GM18511 (cell line): ENCODE measurements at regions not wholly inside any gene's neighbourhood (a gene's known extent, or its start where the extent isn't known, plus 50 kb on each side); places are given as distances from the start of the nearest gene placed in this dataset.
"Not testable (repeated sequence)": the region's sequence is repeated elsewhere in the genome, so short reads cannot be mapped to it uniquely, and the experiment has no call there.

ENCODE experiments used
- ATAC-seq: cut with Tn5 transposase; IDR thresholded peaks from one replicate; pipeline ENCODE4 v1.9.1; 2021; ENCODE audit warnings: mild to moderate bottlenecking, moderate library complexity; ENCODE audit not compliant: unreplicated experiment

DNA sequence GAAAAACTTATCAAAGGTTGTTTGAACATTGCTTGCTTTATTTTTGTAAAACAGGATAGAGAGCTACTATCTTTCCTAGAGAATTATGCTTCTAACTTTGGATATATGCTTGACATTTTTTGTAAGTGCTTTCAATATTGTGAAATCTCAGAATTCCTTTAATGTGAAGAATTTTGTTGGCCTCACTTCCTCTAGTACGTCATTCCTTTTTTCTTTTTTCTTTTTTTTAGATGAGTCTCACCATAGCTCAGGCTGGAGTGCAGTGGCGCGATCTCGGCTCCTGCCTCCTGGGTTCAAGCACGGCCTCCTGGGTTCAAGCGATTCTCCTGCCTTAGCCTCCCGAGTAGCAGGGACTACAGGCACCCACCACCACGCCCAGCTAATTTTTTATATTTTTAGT is 668.1 kb downstream of the RFPL4B start:
- no peak for ATAC-seq

DNA sequence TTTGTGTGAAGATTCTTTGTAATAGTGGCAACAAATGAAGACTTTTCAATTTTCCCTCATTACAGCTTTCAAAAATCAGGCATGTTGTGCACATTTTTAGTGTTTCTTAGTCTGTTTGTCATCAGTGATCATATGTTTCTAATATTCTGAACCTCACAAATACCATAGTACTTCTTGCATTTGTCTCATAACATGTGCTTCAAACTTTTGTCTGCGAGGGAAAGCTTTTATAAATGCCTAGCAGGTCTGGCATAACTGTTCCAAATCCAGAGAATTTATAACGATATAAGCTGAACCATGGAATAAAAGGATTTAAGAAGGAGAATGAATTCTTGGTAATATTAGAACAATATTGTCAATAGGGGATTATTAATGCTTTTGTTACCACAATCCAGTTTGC is 670.2 kb downstream of the RFPL4B start:
- ATAC-seq: no peak

DNA sequence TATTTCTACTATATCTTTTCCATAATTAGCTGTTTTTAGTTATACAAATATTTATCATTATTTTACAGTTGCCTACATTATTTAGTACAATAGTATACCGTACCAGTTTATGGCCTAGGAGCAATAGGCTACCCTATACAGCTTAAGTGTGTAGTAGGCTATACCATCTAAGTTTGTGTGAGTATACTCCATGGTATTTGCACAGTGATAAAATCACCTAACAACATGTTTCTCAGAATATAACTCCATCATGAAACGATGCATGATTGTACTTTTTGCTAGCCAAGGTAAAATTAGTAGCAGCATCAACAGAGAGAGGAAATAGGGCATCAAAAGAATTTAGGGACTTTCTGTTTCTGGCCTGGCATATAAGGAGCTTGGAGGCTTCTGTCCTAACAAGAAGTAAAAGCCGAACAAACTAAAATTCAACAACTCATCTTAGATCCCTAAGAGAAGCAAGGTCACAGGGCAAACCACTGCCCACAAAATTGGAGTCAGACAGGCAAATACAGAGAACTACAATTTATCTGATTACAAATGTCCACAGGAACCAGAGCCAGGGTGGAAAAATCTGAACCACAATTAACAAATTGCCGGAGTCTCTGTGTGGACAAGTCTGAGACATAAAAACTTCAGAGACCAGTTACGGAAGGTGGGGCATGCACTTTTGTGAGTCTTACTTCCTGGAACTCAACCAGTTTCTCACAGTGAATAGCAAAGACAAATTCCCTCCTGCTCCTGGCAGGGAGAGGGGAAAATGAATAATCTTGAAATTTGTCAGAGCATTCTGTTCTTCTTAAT is 671.4 kb downstream of the RFPL4B start:
- ATAC-seq: no peak

DNA sequence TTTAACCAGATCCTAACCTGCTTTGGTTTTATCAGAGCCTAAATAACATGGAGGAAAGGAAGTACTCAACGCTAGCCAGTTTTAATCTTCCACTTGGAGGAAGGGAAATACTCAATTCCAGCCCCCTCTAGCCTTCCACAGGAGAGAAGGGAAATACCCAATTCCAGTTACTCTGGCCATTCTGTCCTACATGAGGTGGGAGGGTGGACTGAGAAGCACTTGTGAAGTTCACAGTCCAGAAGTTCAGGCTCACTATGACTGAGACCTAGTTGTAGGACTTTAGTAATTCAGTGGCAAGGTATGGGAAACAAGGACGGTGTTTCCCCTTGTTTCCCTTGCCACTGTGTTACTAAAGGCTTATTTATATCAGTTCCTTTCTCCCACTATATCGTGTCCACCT is 672.0 kb downstream of the RFPL4B start:
- ATAC-seq: no peak

DNA sequence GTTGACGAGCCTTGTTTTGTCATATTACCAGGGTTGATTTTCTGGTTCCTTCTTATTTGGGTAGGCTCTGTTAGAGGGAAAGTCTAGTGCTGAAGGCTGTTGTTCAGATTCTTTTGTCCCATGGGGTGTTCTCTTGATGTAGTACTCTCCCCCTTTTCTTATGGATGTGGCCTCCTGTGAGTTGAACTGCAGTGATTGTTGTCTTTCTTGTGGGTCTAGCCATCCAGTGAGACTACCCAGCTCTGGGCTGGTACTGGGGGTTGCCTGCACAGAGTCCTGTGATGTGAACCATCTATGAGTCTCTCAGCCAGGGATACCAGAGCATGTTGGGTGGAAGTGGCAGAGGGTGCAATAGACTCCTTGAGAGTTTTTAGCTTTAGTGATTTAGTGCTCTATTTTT is 680.6 kb downstream of the RFPL4B start:
- ATAC-seq: no peak

DNA sequence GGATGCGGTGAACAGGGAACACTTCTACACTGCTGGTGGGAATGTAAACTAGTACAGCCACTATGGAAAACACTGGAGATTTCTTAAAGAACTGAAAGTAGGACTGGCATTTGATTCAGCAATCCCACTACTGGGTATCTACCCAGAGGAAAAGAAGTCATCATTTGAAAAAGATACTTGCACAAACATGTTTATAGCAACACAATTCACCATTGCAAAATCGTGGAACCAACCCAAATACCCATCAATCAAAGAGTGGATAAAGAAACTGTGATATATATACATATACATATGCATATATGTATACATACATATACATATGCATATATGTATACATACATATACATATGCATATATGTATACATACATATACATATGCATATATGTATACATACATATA is 682.0 kb downstream of the RFPL4B start:
- ATAC-seq: not testable (repeated sequence)

DNA sequence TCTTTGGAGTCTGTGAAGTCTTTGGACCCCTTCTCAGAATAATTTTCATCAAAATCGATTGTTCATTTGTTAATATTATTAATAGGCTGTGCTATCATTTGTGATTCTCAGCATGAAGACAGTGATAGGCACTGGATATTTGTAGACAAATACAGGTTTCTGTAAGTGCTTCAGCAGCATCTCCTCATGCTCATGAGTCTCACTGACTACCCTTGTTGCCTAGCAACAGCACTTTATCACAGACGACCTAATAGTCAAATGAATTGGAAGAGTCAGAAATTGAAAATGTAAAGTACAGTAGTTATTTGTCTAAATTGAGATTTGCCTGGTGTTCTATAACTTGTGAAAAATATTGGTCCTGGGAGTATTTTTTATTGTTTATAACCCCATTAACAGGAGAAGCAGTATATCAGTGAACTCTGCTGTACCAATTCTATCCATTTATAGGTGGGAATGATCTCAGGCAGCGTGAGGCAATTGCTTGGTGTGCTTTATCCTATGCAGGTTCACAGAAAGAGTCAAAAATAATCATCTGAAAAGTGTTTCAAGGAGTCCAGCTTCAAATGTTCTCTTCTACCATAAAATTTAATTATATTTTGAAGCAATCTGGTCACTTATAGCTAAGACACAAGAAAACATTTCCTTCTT is 684.6 kb downstream of the RFPL4B start:
- no peak for ATAC-seq

DNA sequence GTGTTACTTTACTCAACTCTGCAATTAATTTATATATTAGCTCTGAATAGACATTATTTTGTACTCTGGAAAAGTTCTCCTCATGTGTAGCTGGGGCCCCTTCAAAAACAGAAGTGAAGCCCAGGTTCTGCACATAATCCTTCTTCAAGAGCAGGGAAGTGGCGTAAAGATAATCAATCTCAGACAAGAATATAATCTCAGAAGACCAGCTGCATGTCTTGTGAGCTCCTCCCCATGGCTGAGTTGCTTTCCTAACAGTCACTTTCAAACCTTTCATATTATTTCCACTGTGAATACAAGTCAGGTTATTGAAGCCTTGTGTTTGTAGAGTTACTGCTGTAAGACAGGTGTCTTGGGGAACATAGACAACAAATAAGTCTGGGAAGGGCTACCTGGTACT is 691.9 kb downstream of the RFPL4B start:
- no peak for ATAC-seq

DNA sequence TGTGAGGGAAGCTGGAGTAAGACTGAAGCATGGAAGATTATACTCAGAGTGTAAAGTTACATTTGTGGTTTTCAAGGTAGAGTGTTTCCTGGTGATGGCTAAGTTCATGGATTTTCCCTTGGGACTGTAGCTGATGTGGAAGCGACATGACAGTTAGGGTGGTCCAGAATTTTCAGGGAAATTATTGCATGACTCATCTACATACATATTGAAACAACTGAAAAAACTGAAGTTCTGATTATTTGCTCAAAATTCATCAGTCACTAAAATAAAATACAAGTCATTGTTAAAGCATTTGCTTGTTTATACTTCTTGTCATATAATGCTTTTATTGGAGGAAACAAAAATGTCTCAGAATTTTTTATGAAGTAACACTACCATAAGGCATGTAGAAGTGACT is 700.0 kb downstream of the RFPL4B start:
- ATAC-seq: no peak

DNA sequence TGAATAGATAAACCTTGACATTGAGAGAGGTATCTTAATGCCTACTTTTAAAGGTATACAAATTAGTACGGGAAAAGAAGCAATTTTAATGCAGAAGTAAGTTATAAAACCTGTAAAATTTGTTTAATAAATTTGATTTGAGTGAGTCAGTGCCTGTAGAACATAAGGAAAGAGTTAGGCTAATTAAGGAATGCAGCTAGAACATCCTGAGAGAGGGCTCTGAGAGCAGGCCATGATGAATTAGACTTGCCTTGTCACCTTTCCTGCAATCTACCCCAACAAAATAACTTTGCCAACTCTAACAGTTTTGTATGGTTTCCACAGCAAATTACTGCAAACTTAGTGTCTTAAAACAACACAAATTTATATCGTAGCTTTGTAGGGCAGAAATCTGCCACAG is 700.8 kb downstream of the RFPL4B start:
- no peak for ATAC-seq

DNA sequence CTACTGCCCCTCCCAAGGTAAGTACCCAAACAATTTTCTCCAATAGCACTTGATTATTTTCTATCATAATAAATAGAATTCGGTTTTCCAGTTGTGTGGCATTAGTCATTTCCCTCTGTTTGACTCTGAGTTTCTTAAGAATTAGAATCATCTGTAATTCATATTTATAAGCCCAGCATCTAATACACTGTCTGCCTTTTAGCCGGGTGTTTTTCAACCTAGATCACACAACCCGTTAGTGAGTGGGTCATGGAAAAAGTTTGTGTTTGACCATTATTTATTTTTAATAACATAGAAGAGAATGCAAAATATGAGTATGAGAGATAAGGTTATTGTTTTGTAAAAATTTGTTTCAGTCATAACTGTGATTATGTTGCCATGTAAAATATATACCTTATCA is 701.6 kb downstream of the RFPL4B start:
- no peak for ATAC-seq

DNA sequence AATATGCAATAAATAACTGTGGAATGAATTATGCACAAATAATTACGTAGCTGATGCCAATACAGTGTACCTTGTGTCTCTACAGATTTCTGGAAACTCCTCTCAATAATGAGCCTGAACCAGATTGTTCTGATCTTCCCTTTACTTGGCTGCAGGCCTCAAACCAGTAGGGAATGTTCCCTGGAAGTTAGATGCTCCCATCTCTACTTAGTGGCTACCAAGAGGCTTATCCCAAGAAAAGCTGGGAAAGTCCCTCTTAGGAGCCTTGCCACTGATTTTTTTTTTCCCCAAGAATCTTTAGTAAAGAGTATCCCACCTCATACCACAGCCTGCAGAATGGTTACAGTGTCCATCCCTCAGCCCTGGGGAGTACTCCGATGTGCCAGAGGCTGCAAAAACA is 702.1 kb downstream of the RFPL4B start:
- ATAC-seq: no peak

DNA sequence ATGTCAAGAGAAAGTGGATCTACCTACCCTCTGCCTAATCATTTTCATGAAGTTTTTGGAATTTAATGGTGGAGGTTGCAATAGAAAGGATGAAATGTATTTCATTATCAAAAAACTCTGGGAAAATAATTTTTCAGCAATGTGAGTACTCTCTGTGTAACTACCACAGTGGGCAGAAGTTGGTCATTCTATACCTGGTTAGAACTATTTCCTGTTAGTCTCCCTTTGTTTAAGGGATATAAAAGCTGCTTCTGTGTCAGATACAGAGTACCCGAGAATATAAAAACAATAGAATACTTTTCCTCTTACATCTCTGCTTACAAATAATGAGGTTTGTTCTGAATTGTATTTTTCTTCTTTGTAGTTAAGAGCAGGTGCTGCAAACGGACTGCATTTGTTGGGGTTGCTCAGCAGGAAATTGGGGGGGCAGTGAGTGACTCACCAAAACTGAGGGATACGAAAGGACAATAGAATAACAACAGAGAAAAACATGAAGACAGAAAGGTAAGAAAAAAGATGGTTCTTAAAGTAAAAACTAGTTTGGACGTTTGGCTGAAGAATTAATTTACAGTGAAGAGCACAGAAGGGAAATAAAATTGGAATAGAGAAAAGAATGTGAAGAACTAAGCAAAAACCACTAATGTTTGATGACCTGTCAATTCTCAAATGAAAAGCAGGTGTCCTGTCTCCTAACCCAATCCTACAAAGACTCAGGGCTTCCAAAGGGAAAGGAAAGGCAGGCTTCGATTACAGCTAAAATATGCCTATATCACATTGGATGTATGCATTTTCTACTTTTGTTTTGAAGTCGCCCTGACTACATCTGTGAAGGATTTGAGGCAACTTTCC is 703.1 kb downstream of the RFPL4B start:
- ATAC-seq: no peak

DNA sequence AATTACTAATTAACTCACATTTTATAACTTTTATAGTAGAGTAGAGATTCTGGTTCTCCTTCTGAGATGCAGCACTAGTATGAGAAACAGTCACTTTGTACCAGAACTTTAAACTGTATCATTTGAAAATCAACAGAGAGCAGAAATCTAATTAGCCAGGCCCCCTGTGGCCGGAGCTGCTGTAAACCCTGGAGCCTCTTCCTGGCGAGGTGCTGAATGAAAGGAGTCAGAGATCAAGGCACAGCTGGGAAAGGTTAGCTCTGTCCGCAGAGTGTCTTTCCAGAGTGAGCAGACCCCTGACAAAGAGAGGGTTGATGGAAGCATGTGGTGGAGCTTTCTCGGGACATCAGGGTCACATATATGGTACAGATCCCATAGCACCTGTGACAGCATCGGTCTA is 703.8 kb downstream of the RFPL4B start:
- ATAC-seq: no peak

DNA sequence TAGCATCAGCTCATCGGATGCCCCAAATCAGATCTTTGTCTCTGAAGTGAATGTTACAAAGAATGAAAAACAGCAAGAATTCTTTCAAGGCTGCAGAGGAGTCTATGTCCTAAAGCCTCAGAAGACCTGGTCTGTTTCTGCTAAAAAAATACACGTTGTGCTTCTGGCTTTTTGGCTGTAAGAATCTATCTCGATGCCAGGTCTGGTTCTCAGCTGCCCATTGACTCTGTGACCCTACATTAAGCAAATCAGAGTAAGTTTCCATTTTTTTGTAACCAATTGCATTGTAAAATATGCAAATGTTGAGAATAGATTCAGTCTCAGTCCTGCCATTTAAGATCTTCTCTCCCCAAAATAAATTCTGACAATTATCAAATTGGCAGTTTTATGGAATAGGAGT is 705.4 kb downstream of the RFPL4B start:
- ATAC-seq: no peak

DNA sequence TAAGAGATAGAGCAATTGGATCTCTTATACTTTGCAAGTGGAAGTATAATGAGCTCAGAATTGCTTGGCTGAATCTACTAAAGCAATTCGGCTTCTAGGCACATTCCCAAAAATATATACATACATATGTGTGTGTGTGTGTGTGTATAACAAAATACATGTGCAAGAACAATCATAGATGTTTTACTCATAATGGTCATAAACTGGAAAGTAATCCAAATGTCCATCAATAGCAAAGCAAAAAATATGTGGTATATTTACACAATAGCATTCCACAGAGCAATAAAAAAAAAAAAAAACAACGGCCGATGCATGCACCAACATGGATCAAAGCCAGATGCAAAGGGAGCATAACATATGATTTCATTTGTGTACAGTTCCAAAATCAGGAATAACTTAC is 707.9 kb downstream of the RFPL4B start:
- ATAC-seq: no peak

DNA sequence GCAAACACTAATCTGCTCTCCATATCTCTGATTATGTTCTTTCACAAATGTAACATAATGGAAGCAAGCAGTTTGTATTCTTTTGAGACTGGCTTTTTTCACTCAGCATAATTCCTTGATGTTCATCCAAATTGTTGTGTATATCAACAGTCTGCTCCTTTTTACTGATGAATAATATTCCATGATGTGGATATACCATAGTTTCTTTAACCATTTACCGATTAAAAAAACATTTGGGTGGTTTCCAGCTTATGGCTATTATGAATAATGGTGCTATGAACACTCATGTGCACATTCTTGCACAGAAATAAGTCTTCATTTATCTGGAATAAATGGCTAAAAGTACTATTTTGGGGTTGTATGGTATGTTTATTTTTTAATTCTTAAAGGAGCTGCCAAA is 708.9 kb downstream of the RFPL4B start:
- no peak for ATAC-seq

DNA sequence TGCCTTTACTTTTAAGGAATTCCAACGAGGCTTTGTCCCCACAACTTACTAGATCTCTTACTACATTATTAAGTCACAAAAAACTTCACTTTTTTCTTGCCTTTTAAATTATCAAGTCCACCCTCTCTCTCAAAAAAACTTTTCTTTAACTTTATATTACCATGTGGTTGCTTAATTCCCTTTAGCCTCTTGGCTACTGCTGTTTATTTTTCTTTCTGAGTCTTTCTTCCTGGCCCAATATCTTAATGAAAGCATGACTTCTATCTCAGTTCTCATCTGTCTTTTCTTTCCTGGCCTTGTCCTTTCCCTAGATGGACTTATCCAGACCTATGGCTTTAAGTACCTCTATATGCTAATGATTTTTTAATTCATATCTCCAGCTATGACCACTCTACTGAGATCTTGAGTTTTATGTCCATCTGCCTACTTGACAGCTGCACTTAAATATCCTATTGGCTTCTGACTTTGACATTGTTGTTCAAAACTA is 710.5 kb downstream of the RFPL4B start:
- no peak for ATAC-seq

DNA sequence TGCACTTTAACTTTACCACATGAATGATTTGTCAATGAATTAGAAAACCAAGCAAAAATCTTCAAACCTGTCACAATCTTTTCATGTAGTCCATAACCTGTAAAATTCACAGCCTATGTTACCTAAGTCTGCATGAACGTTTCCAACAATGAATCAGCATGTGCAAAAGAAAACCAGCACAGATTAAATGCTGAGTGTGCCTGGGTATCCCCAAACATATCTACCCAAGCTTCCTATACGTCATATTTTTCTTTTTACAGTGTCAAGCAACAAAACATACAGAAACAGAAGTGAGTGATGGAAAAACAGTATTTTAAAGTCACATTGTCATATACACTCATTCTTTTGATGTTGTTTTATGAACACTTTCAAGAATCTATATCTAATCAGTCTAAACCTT is 713.5 kb downstream of the RFPL4B start:
- ATAC-seq: no peak

DNA sequence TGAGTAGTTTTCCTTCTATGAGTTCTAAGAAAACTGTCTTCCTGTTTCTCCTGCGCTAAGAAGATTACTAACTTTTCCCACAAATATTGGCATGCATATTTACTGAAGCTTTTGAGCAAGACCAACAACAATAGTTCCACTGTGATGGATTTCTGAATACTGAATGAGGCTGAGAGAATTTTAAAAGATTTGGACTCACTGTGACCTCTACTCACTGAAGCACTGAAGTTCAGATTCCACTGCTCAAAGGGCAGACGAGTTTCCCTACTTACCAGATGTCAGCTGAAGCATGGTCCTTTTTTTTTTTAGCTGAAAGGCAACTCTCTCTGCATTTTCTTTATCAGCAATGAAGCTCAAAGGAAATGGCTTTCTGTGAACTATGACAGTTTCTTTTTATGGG is 718.5 kb downstream of the RFPL4B start:
- no peak for ATAC-seq

DNA sequence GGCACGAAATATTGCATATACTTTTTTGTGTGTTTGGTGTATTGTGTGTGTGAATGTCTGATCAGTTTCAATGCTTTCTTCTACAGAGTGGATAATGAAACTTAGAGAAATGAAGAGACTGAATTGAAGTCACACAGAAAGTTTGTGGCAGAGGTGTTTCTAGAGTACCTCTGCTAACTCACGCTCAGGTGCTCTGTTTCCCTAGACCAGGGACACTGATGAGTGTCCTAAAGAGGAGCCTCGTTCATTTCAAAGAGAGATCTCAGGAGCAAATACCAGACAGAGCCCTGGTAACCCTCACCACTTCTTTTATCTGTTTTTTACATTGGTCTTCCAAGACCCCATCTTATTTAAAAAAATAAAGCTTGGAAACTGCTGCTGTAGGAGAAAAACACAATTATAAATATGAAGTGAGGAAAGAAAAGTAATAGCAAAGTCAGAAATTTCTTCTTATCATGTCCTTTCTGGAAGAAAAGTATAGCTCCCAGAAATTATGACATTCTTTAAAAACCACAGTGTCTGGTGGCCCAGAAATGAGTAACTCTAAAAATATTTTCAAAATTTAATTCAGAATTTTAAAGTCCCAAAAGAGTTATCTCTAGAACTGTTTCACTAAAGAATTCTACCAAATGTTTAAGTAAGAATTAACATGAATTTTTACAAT is 720.6 kb downstream of the RFPL4B start:
- no peak for ATAC-seq
